Lower leg skin (tissue), 3 donors: ENCODE measurements at regions not wholly inside any gene's neighbourhood (a gene's known extent, or its start where the extent isn't known, plus 50 kb on each side); places are given as distances from the start of the nearest gene placed in this dataset.

ENCODE experiments used
- CTCF ChIP-seq, 3 donors: fragments of 450-650 bp; IDR thresholded peaks; one replicate each; pipeline ENCODE4 v1.5.1; 2016; ENCODE audit warnings: antibody characterized with exemption in 3 of 3, mild to moderate bottlenecking in 3 of 3, moderate library complexity in 2 of 3
- POLR2A ChIP-seq, 2 donors: fragments of 450-650 bp; IDR thresholded peaks; one replicate each; pipeline ENCODE4 v1.6.1; 2016 to 2017; ENCODE audit warnings: antibody characterized with exemption in 2 of 2, mild to moderate bottlenecking in 1 of 2, moderate library complexity in 1 of 2

GRCh38 chr18:46214435-46214834 lies 110.2 kb downstream of the HAUS1 start:
- TF ChIP-seq CTCF (IDR thresholded peaks at IDR 0.05) (no peak), POLR2A (IDR thresholded peaks at IDR 0.05) (no peak)
